ENCODE measurements at regions not wholly inside any gene's neighbourhood (a gene's known extent, or its start where the extent isn't known, plus 50 kb on each side); places are given as distances from the start of the nearest gene placed in this dataset.

- ATAC-seq: no peak
- TF ChIP-seq TCF4 (CRISPR knock-in tag; IDR thresholded peaks at IDR 0.05; ENCODE audit: borderline replicate concordance) (no peak), PATZ1 (CRISPR knock-in tag; IDR thresholded peaks at IDR 0.05; ENCODE audit: borderline replicate concordance) (no peak), SNAI2 (CRISPR knock-in tag; IDR thresholded peaks at IDR 0.05) (no peak), GLIS3 (CRISPR knock-in tag; IDR thresholded peaks at IDR 0.05) (no peak), CREB5 (CRISPR knock-in tag; IDR thresholded peaks at IDR 0.05; ENCODE audit: low read depth) (no peak)
These were observed 1196.2 kb upstream of the TENM4 start for GRCh38 chr11:80636999-80637398.

- ATAC-seq: no peak
- TF ChIP-seq ESRRG (CRISPR knock-in tag; IDR thresholded peaks at IDR 0.05): no peak
- TF ChIP-seq TOX (CRISPR knock-in tag; IDR thresholded peaks at IDR 0.05; ENCODE audit: borderline replicate concordance): no peak
- no peak for TF ChIP-seq PATZ1 (CRISPR knock-in tag; IDR thresholded peaks at IDR 0.05; ENCODE audit: borderline replicate concordance)
- TF ChIP-seq CSRNP3 (CRISPR knock-in tag; IDR thresholded peaks at IDR 0.05): no peak
- no peak for TF ChIP-seq ZC3H10 (CRISPR knock-in tag; IDR thresholded peaks at IDR 0.05)
- no peak for TF ChIP-seq TSHZ2 (CRISPR knock-in tag; IDR thresholded peaks at IDR 0.05)
- TF ChIP-seq PPARA (CRISPR knock-in tag; IDR thresholded peaks at IDR 0.05; ENCODE audit: borderline replicate concordance): no peak
- no peak for TF ChIP-seq OSR1 (CRISPR knock-in tag; IDR thresholded peaks at IDR 0.05)
- TF ChIP-seq ZFP30 (CRISPR knock-in tag; IDR thresholded peaks at IDR 0.05): no peak
- no peak for TF ChIP-seq ZFP3 (CRISPR knock-in tag; IDR thresholded peaks at IDR 0.05)
- TF ChIP-seq CREB5 (CRISPR knock-in tag; IDR thresholded peaks at IDR 0.05; ENCODE audit: low read depth): no peak
- TF ChIP-seq POU6F1 (CRISPR knock-in tag; IDR thresholded peaks at IDR 0.05; ENCODE audit: borderline replicate concordance, low read depth): no peak
- no peak for TF ChIP-seq GLIS3 (CRISPR knock-in tag; IDR thresholded peaks at IDR 0.05)
- no peak for TF ChIP-seq TCF4 (CRISPR knock-in tag; IDR thresholded peaks at IDR 0.05; ENCODE audit: borderline replicate concordance)
- no peak for TF ChIP-seq CSDC2 (CRISPR knock-in tag; IDR thresholded peaks at IDR 0.05)
- no peak for TF ChIP-seq ISL1 (CRISPR knock-in tag; IDR thresholded peaks at IDR 0.05)
- no peak for TF ChIP-seq ZNF8 (CRISPR knock-in tag; IDR thresholded peaks at IDR 0.05)
- TF ChIP-seq ZNF565 (CRISPR knock-in tag; conservative IDR thresholded peaks at IDR 0.05; ENCODE audit: low read depth): no peak
These were observed 1194.3 kb upstream of the TENM4 start for GRCh38 chr11:80635178-80635577.

Data from SK-N-SH treated with all-trans-retinoic acid at 6 μM for 48 hours (cell line).